Mesodermal cell (in vitro differentiated cells): ENCODE measurements at regions not wholly inside any gene's neighbourhood (a gene's known extent, or its start where the extent isn't known, plus 50 kb on each side); places are given as distances from the start of the nearest gene placed in this dataset.

Experiments
- H3K27ac ChIP-seq: 2 replicates; pipeline ENCODE4 v1.7.0; 2013; ENCODE audit warnings: mild to moderate bottlenecking, low read depth, low read length, moderate library complexity; ENCODE audit not compliant: severe bottlenecking
- H3K36me3 ChIP-seq: 2 replicates; pipeline ENCODE4 v1.7.1; 2013; ENCODE audit warnings: mild to moderate bottlenecking, low read length, moderate library complexity; ENCODE audit not compliant: control insufficient read depth, insufficient read depth
- H3K4me1 ChIP-seq: one replicate; pipeline ENCODE4 v1.7.1; 2013; ENCODE audit warnings: mild to moderate bottlenecking, low read length; ENCODE audit not compliant: insufficient read depth, control insufficient read depth, poor library complexity, severe bottlenecking
- H3K4me3 ChIP-seq: 2 replicates; pipeline ENCODE4 v1.7.0; 2013; ENCODE audit warnings: low read length, control low read depth, mild to moderate bottlenecking; ENCODE audit not compliant: insufficient read depth, poor library complexity, severe bottlenecking; ENCODE audit errors: extremely low read depth
- H3K9me3 ChIP-seq: 2 replicates; pipeline ENCODE4 v1.7.1; 2013; ENCODE audit warnings: mild to moderate bottlenecking, low read length, moderate library complexity; ENCODE audit not compliant: control insufficient read depth
- WGBS, 2 experiments: methylation state at CpG; one replicate each; pipeline ENCODE4 v1.1.5; 2013; ENCODE audit warnings: missing lambda C conversion rate in 2 of 2; ENCODE audit not compliant: insufficient coverage in 2 of 2; 5-methylcytosine and 5-hydroxymethylcytosine counted together

DNA sequence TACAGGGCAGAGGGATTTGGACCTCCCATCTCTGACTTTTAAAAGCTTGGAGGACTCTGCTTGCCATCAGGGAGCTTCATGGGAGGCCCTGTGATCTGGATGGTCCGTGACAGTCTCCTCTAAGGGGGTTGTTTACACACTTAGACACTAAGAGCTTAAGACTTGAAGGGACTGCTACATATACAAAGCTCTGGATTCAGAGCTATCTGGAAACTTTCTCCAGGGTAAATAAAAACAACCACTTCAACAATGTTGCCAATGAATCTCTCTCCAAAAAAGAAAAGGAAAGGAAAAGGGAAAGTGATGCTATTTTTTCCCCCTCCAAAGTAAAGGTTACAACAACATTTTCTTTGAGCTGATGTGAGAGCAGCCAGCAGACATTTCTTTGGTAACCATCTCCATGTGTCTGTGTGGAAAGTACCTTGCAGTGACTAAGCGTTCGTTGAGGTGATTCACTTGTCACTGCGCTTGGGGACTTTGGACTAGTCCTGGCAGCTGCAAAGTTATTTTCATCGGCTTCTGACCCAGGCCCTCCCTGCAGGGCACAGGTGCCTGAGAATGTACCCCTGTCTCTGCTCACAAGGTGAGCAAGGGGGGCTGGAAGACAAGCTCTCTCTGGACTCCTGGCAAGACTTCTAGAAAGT is 262.1 kb upstream of the KLF4 start:
- Histone ChIP-seq H3K4me1 (peaks cover 31% of the 10 kb centered on the region), H3K9me3 (no peaks in the 10 kb centered on the region), H3K4me3 (no peak overlapping the region), H3K27ac (no peak overlapping the region), H3K36me3 (no peaks in the 10 kb centered on the region)
- 64 to 71% methylated on average over 4 to 5 of the region's 5 CpGs for WGBS, 2 experiments

DNA sequence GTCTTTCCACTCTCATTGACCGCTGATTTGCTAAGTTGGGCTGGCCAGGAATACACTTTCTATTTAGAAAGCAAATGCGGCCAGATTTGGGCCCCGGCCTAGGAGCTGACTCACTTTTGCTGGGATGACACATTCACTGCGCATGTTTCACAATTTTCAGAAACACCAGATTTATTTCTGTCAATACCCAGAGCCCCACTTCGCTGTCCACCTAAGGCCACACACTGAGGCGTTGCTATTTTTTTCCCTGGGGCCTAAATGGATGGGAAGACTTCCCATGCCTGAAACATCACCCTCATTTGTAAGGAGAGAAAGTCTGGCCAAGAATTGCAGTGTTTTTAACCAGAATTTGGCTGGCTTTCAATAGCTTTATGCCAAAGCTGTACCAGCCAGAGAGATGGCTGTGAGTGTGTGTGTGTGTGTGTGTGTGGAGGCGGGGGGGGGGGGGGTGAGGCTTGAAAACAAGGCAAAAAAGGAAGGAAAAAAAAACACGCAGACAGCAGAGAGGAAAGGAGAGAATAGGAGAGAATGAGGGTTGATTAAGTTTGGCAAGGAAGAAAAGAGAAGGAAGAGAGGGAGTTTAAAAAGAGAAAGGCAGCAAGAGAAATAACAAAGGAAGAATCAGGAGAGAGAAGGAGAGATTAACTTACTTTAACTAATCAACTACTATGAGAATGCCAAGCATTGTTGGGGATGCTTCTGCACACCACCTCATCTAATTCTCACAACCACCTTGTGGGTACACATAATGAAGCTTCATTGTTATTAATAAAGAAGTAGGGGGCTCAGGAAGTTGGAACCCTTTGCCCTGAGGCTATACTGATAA is 261.4 kb upstream of the KLF4 start:
- no peaks in the 10 kb centered on the region for H3K36me3 ChIP-seq
- 91 to 96% methylated on average over 4 to 7 of the region's 8 CpGs for WGBS, 2 experiments
- no peak overlapping the region for H3K4me3 ChIP-seq
- no peak overlapping the region for H3K27ac ChIP-seq
- no peaks in the 10 kb centered on the region for H3K9me3 ChIP-seq
- H3K4me1 ChIP-seq, result peaks cover 31% of the 10 kb centered on the region

DNA sequence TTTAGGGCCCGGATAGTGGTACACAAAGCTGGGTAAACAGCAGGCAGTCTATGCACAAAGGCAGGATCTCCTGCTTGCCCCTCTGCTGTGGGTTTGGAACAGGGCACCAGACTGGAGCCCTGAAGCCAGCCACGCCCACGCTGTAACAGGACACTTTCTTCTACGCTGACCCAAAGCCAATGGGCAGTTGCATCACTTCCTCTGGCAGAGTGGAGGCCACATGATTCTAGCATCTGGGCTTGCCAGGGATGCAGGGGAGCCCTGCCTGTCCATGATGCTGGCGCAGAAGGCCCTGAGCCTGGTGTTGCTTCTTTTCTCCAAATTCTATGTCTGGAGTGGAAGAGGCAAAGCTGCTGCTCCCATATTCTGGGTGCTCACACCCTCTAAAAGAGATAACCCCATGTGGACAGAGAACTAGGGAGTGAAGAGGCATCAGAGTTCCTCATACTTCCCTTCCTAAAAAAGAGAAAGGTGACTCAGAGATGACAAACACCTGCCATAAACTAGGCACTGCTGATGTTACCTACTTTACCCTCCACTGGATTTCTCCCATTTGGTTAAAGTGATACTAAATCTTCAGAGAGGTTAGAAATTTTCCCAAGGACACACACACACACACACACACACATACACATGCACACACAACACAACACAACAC is 260.3 kb upstream of the KLF4 start:
- WGBS, 2 experiments, result 86 to 88% methylated on average over 4 to 5 of the region's 5 CpGs
- Histone ChIP-seq H3K4me1 (peaks cover 24% of the 10 kb centered on the region), H3K4me3 (no peak overlapping the region), H3K27ac (no peak overlapping the region), H3K36me3 (no peaks in the 10 kb centered on the region), H3K9me3 (no peaks in the 10 kb centered on the region)

DNA sequence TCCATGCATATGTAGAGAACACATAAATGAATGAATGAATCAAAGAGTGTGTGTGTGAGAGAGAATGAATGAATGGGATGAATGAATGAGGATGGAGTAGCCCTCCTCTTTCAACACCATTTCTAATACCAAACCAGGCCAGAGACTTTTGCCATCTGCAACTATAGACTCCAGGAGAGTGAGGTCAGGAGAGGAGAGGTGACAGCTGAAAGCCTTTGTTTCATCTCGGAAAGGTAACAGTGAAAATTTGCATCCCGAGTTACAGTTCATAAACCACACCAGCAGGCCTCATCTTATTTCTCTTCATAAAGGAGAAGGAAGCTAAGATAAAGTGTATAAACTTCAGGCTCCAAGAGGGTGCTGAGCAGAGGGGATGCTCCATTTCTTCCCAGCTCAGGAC is 255.3 kb upstream of the KLF4 start:
- H3K36me3 ChIP-seq, result no peaks in the 10 kb centered on the region
- no peak overlapping the region for H3K27ac ChIP-seq
- H3K4me1 ChIP-seq, result peaks cover 7% of the 10 kb centered on the region
- H3K9me3 ChIP-seq, result no peaks in the 10 kb centered on the region
- WGBS, 2 experiments, result no CpG with 5 or more reads among the region's 2 CpGs
- no peak overlapping the region for H3K4me3 ChIP-seq

DNA sequence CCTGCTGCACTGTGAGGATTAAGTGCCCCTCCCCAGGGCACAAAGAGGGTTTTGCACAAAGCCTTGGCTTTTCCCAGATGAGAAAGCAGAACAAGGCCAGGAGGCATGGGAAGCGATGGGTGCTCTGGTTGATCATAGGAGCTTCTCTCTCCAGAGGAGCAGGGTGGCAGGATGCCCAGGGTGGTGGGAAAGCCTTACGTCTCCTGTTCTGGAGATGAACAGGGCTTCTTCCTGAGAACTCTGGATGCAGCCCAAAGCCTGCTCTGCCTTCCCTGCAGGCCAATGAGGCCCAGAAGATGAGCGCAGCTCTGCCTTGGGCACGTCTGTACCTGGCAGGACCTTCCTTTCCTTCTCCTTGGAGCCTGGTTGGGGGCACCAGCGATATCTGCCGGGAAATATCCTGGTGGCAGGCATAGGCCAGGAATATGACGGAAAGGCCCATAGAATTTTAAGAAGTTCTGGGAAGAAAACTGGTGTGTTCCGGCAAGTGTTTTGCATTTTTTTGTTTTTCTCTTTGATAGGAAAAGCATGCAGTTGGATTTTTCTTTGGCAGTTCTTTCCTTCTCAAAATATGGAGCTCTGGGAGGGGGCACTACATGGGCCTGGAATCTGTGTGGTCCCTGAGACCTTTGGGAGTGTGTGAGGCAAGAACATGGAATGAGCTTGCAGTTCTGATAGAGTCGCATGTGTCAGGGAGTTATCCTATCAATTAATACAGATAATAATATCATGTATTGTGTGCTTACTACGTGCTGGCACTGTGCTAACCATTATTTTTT is 253.2 kb upstream of the KLF4 start:
- Histone ChIP-seq H3K4me3 (no peak overlapping the region), H3K4me1 (peaks cover 4% of the 10 kb centered on the region), H3K9me3 (no peaks in the 10 kb centered on the region), H3K27ac (no peak overlapping the region), H3K36me3 (no peaks in the 10 kb centered on the region)
- 89 to 95% methylated on average over 6 of the region's 10 CpGs for WGBS, 2 experiments

DNA sequence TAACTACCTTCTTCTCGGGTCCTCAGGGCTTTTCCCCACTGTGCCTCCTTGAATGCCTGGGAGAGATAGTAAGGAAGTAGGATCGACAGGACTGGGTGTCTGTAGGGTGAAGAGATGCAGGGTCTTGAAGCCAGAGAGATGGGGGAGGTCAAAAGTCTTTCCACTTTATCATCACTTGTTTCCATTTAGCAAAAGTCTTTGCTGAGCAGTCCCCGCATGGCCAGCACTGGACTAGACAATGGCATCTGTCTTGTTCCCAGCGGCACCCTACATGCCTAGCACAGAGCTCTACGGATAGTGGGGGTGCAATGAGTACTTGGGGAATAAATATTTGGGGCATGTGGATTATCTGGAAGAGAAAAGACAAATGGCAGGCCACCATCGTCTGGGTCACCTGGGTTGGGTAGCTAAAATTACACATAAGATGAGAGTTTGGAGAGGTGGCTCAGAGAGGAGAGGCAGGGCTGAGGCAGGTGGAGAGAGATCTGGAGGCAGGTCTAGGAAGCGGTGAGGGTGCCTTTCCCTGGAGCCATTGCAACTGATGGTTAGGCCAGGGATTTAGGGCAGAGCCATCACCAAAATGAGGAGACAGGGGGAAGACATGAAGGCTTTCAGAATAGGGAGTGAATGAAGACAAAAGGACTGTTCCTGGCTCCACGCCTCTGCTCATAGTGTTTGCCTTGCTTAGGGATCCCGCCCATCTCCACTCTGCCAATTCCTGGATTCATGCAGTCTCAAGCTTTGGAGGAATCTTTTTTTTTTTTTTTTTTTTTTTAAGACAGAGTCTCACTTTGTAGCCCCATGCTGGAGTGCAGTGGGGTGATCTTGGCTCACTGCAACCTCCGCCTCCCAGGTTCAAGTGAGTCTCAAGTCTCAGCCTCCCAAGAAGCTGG is 250.8 kb upstream of the KLF4 start:
- no peak overlapping the region for H3K27ac ChIP-seq
- H3K9me3 ChIP-seq, result no peaks in the 10 kb centered on the region
- WGBS, 2 experiments, result 95% methylated on average over 5 to 7 of the region's 10 CpGs
- H3K4me3 ChIP-seq, result no peak overlapping the region
- H3K4me1 ChIP-seq, result no peaks in the 10 kb centered on the region
- no peaks in the 10 kb centered on the region for H3K36me3 ChIP-seq

DNA sequence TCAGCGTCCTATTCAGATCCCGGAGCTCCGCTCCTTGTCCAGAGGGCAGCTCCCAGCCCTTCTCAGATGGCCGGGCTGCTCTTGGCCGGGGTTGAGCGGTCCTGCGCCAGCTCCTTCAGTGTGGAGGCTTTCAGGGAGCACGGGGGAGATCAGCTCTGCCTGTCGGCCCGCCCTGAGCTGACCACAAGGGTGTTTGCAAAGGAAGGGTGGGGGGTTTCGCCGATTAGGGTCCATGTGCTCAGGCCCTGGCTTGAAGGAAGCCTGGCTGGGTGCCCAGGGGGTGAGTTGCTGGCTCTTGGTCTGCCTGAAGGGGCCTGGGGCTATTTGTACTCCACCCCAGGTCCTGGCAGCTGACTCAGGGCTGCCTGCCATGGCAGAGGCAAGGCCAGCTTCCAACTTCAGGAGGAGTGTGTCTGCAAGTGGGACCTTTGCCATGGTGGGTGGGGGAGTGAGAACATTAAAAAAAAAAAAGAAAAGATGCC is 250.1 kb upstream of the KLF4 start:
- Histone ChIP-seq H3K27ac (no peak overlapping the region), H3K9me3 (no peaks in the 10 kb centered on the region), H3K36me3 (no peaks in the 10 kb centered on the region), H3K4me3 (no peak overlapping the region), H3K4me1 (no peaks in the 10 kb centered on the region)
- 93 to 100% methylated on average over 6 to 10 of the region's 12 CpGs for WGBS, 2 experiments

DNA sequence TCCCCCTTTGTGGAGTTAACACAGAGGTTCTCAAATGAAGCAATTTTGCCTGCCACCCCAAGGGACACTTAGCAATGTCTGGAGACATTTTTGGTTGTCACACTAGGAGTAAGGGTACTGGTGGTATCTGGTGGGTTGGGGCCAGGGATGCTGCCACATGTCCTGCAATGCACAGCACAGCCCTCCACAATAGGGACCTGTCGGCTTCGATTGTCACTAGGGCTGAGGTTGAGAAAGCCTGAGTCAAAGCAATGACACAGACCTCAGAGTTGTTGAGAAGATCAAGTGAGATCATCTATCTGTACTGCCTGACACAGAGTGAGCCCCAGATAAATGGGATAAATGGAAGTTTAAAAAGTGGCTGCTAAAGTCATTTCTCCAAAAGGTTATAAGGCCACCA is 249.2 kb upstream of the KLF4 start:
- Histone ChIP-seq H3K9me3 (no peaks in the 10 kb centered on the region), H3K27ac (no peak overlapping the region), H3K4me1 (no peaks in the 10 kb centered on the region), H3K36me3 (no peaks in the 10 kb centered on the region), H3K4me3 (no peak overlapping the region)
- WGBS, 2 experiments, result 100% methylated on average over 2 of the region's 2 CpGs; no CpG with 5 or more reads in 1 of the 2 experiments

DNA sequence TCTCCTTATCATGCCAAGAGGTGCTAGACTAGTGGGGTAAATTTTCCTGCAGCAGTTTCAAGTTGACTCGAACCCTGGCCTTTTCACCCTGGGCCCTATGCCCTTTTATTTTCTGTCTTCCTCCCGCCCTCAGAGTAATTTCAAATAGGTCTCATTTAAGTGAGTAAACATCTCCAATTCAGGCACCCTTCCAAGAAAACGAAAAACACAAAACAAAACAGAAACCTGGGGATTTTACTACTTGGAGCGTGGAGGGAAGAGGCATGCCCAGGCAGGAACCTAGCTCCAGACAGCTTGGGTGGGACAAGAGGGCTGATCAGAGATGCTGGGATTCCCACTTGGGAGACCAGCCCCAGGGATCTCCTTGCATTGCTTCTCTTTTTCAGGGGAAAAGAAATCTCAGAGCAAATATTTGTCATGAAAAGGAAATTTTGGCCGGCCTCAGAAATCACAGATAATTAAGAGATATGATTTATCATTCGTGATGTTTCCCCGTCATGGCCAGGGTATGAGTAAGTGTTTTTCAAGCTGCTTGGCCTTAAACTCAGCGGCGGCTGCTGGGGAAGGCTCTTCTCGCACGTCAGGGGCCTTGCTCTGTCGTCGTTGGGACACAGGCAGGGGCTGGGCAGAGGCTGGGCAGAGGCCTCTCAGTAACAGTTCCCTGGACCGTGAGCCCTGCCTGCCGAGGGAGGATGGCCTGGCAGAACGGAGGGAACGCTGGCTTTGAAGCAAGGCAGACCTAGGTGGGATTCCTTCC is 248.6 kb upstream of the KLF4 start:
- H3K4me1 ChIP-seq, result no peaks in the 10 kb centered on the region
- H3K9me3 ChIP-seq, result no peaks in the 10 kb centered on the region
- H3K27ac ChIP-seq, result no peak overlapping the region
- no peak overlapping the region for H3K4me3 ChIP-seq
- WGBS, 2 experiments, result 88 to 94% methylated on average over 10 to 13 of the region's 17 CpGs
- no peaks in the 10 kb centered on the region for H3K36me3 ChIP-seq
